NCI-H345 treated with DMSO at 0.1 percent for 48 hours (cell line): ENCODE measurements at regions not wholly inside any gene's neighbourhood (a gene's known extent, or its start where the extent isn't known, plus 50 kb on each side); places are given as distances from the start of the nearest gene placed in this dataset.
"Not testable (repeated sequence)": the region's sequence is repeated elsewhere in the genome, so short reads cannot be mapped to it uniquely, and the experiment has no call there.

ENCODE experiments used
- DNase-seq: peaks from one replicate; lab custom pipeline; 2025; ENCODE audit not compliant: unreplicated experiment; lab: John Stamatoyannopoulos, UW

DNA sequence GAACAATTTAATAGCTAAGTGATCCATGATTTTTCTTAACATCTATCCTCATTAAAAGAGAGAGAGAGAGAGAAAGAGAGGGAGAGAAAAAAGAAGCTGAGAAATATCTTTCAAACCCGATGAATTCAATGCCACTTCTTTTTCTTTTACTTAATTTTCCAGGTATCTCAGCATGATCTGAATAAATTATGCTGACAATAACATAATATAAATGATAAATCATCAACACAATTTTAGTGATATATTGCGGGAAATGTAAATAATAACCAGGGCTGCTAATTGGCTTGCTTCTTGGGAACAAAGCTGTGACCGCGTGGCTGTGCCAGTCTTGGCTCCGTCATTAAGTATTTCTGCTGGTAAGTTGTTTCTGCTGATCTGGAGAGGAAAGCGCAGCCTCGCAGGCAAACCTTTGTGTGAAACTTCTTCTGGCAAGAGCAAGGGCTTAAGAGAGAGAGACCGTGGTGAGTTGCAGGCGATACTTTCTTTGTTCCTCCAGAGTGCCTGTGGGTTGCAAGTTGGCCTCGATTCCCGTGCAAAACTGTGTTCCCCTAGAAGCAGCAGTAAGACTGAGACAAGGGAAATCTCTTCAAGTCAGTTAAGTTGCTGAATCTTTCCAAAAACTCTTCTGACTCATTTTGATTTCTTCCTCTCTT, 489.1 kb upstream of the TSHZ3 start:
- no peak for DNase-seq

DNA sequence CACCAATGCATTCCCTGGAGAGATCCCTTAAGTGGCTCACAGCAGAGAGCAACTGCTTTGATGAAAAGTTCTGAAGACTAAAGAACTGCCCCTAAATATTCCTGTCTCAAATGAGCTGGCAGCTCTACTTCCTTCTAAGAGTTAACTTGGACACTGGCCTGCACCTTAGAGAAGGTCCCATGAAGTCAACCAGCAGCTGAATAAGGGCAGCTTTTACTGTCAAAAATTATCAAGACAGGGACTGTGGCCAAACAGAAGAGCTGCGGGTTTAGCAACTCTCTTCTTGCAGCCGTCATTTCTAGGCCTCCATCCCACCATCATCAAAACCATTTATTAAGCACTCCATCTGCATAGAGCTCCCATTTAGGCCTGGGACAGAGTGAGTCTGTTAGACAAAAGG, 491.1 kb upstream of the TSHZ3 start:
- DNase-seq = no peak

DNA sequence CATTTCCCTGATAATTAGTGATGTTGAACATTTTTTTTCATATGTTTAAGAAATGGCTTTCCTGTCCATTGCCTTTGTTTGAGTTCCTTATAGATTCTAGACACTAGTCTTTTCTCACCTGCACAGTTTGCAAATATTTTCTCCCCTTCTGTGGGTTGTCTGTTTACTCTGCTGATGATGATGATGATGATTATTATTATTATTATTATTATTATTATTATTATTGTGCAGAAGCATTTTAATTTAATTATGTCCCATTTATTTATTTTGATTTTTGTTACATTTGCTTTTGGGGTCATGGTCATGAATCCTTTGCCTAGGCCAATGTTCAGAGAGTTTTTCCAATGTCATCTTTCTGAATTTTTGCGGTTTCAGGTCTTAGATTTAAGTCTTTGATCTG, 492.5 kb upstream of the TSHZ3 start:
- no peak for DNase-seq

DNA sequence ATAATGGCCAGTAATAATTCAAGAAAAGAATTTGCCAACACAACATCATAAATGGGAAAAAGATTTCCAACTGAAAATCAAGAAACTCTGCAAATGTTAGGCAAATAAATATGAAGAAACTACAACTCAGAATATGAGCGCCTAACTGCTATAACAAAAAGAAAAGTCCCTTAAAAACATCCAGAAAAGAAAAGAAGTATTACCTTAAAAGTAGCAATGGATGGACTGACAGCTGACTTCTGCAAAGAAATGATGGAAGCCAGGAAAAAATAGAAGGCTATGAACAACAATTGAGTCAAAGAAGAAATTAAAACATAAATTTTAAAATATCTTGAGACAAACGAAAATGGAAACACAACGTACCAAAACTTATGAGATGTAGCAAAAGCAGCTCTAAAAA, 482.3 kb upstream of the ZNF507 start:
- no peak for DNase-seq

DNA sequence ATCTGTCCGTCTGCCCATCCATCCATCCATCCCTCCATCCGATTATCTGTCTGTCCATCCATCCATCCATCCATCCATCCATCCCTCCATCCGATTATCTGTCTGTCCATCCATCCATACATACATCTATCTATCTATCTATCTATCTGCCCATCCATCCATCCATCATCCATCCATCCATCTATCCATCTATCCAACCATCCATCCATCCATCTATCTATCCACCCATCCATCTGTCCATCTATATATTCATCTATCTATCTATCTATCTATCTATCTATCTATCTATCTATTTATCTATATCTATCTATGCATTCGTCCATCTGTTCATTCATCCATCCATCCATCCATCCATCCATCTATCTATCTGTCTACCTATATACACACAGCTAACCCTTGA, 471.1 kb upstream of the ZNF507 start:
- DNase-seq = no peak

DNA sequence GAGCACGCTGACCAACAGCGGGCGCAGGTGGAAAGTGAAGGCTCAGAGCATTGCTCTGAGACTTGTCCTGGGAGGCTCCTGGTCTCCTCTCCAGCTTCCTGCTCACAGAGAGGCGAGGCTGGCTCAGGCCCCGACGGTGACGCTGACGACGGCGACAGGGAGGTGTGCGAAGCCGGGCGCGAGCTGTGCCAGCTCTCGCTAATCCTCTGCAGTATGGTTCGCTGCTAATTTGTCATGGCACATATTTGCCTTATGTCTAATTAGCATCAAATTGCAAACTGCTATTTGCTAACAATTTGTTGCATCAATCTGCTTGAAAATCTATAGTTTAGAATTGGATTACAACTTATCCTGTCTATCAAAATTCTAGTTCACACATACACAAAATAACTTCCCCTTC, 469.8 kb upstream of the ZNF507 start:
- no peak for DNase-seq

DNA sequence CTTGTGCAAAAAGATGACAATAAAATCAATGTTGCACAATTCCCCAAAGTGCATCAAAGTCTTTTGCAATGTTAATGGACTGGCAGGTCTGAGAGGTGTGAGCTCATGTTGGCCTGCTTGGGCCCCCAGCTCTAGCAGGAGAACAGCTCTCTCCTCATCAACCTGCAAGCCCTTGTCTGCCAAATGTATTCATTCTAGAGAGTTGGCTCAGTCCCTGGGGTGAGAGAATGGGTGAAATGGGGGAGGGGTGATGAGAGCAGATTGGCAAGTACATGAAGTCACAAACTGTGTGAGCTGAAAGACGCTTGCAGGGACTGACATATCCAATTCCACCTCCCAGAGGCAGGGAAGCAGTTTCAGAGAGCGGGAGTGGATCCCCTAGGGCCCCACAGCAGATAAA, 465.1 kb upstream of the ZNF507 start:
- DNase-seq = no peak

DNA sequence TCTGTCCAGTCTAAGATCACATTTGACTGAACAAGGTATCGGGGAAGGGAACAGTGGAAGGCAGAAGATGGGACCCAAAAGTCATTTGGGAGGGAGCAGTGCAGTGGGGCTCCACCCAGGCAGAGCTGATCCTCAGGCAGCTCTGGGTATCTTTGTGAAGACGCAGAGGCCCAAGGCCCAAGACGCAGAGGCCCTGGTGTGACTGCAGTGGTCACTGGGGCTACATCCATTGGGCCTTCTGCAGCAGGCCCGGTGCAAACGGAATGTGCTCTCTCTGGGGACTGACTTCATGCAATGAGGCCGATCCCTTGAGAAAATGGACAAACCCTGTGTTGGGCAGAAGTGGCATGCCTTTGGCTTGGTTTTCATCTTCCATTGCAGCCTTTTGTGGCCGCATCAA, 463.4 kb upstream of the ZNF507 start:
- no peak for DNase-seq

DNA sequence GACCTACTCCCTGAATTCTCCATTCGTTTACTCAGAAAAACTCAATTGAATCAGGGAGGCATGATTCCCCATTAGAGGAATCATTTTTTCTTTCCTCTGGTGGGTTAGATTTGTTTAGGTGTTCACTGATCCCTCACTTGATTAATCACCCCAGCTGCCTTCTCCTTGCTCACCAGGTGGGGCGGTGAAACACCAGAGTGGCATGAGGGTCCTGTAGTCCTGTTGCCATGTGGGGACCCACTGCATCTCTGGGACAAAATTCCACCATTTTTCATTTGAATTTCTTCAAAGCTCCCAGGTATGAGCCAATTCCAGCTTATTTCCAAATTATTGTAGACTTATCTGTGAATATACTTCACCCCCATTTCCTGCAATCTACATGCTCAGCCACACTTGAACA, 462.7 kb upstream of the ZNF507 start:
- no peak for DNase-seq

DNA sequence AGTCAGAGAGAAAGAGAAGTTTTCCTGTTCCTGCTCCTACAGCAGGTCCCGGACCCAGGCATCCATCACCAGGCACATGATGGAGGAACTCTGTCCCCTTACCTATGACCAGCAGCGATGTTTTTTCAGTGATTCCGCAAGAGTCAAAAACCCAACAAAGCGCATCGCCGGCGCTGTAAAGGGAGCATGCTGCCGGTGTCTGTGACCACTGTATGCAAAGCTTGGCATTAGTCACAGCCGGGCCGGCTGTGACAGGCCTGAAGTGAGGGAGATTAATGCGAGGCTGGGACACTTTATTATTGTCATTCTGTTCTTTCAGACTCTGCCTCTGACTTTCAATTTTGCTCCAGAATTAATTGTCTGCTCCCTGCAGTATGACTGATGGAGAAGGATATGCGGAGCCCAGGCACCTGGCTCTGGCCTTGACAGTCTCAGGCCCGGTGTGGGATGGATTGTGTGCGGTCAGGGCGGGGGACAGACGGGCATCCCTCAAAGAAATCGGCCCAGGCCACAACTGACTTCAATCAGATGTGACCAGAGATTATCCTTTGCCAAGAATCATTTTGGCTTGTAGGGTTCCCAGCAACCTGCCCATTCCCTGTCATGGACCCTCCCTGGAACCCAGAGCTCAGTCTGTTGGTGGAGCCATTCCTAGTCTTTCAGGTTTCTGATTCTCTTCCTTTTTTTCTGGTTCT, 462.0 kb upstream of the ZNF507 start:
- no peak for DNase-seq

DNA sequence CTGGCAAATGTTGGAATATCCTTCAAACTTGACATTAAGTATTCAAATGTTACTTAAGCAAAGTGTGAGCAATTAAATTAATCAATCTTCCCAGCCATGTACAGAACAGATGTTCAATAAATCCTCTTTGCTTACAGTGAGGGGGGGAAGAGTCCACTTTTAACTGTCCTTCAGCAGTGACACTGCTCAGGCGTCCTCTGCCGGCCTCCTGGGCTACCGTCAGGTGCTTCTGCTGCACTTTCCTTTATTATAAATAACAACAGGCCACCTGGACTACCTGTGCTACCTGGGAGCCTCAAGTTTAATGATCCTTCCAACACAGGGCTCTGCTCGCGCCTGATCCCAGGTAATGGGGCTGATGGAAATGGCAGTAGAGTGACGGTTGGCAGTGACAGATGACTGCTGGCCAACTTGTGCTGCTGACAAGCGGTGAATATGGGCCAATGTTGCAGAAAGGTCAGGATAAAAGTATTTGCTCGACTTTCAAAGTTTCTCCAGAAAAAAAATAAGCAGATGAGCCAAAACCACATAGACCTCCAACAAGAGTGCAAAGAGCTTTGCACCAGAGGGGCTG, 460.0 kb upstream of the ZNF507 start:
- no peak for DNase-seq

DNA sequence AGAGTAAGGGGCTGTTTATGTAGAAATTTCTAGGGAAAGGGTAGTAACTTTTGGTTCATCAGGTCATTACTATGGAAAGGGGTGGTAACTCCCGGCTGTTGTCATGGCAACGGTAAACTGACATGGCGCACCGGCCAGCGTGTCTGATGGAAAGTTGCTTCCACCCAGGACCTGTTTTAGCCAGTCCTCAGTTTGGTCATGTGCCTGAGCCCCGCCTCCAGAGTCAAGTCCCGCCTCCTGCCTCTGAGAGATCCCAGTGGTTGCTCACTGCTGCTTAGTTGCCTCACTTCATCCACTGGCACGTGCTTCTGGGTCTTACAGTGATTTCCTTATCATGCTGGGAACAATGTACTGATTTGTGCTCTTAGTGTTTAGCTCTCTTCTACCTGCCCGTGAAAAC, 455.2 kb upstream of the ZNF507 start:
- DNase-seq = no peak

DNA sequence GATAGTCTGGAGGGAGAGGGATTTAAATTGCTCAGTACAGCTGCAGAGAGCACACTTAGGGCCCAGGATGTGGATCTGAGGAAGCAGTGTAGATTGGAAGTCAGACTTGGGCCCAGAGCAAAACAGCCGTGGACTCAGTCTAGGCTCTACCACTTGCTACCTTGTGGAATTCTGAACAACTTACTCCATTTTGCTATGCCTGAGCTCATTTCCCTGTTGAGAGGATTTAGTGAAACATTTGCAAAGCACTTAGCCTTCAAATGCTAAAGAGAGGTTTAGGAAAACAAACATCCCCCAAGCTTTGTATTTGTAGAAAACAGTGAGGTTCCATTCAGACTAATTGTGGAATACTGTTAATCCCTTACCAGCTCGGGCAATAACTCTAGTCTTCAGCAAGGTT, 453.4 kb upstream of the ZNF507 start:
- DNase-seq = no peak

DNA sequence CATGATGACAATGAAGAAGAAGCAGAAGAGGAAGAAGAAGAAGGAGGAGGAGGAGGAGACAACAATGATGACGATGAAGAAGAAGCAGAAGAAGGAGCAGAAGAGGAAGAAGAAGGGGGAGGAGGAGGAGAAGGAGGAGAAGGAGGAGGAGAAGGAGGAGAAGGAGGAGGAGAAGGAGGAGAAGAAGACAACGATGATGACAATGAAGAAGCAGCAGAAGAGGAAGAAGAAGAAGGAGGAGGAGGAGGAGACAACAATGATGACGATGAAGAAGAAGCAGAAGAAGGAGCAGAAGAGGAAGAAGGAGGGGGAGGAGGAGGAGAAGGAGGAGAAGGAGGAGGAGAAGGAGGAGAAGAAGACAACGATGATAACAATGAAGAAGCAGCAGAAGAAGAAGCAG, 451.9 kb upstream of the ZNF507 start:
- DNase-seq = not testable (repeated sequence)

DNA sequence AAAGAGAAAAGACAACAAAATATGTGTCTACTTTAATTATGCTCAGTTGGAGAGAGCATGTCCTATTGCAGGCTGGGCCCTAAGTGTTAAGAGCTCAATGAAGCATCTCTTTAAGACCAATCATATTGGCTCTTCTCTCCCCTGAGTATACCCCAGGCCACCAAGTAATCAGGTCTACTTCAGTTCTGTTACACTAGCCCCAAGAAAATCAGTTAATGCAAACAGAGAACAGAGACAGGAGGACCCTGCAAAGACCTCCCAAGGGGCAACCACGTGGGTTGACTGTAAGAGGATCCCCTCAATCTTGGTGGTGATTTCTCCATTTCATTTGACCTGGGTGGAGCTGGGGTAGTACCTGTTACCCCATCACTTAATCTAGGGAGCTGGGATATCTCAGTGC, 451.0 kb upstream of the ZNF507 start:
- no peak for DNase-seq

DNA sequence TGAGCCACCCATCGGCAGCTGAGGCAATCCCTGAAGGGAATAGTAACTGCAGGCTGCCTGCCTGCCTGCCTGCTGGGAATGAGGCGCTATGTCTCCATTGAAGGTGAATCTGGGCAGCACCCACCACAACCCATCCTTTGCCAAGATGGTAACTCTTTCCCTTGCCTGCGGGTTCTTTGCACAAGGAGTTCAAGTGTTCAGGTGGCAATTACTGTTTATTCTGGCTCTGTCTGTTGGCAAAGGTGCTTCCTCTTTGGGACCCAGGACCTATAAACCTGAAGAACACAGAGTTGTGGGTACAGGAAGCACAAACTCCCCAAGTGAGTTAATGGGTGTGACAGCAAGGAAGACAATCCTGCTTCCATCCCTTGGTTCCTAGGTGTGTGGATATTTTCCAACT, 448.1 kb upstream of the ZNF507 start:
- DNase-seq = no peak

DNA sequence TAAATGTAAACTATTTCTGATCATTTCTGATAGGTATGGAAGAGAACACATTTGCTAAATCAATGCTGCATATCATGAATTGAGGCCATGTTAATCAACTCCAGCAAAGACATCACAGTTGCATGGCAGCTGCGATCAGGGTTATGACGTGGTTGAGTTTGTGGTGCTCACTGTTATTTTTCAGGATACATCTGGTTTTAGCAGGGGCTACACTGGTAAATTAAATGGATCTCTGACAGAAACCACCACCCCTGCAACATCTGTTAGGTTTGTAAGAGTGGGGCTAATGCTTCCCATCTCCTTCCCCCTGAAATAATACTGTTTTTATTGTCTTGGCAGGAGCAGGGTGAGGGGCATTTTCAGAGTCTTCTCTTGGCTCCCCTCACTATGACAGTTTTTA, 444.4 kb upstream of the ZNF507 start:
- DNase-seq = no peak

DNA sequence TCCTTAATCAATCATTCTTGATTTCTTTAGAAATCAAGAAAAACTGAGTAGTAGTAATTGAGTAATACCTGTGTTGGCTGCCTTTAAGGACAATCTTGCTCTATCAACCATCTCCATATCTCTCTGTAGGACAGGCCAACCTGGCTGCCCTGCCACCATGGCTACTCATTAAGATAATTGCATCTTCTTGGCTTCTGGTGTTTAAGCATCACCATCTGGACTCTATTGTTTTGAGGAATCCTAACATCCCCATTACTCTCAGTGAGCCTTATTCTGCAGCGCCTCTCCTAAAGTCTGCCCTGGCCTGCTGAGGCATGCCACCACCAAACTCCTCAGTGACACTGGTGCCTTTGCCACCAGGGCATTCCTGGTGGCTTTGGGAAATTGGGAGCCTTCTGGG, 442.6 kb upstream of the ZNF507 start:
- DNase-seq = no peak

DNA sequence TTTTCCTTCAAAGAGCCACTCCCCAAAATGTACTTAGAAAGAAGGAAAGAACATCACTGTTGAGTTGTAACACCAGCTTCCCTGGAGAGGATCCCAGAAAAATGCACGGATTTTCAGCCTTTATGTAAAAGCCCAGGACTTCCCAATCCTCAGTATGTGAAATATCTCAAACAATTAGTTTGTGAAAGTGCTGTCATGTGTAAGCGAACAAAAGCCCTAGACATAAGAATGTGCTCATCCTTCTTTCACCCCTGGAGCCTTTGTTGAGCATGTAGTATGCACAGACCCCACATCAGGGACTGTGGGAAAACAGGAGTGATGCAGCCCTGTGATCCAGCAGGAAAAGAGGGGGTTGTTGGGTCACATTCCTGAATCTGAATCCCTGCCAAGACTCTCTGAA, 441.4 kb upstream of the ZNF507 start:
- DNase-seq = no peak

DNA sequence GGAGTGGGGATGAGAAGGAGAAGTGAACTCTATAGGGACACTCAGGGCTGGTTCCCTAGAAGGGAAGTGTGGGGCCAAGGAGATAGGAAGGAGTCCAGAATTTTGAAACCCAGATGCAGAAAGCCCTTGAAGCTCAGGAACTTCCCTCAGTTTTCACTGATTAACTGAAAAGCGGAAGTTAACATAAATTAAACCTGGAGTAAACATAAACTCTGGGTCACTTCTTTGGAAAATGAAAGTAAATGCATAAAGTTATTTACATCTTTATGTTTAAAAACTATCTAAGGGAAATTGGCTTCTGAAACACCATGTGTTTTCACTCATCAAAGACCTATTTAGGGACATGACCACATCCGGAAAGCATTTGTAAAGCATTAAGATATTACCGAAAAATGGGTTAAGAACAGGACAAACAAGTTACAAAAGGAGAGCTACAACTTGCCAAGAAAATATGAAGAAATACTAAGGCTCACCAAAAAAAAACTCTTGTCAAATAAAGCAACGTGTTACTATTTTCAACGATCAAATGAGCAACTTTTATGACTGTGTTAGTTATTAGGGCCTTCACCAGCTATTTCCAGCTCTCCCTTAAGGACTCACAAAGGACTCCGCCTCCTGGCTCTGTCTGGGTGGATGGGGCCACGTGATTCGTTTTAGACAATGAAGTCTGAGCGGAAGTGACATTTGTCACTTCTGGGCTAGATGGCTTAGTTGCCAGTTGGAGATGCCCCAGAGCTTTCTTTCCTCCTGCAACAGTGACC, 439.1 kb upstream of the ZNF507 start:
- DNase-seq = no peak

DNA sequence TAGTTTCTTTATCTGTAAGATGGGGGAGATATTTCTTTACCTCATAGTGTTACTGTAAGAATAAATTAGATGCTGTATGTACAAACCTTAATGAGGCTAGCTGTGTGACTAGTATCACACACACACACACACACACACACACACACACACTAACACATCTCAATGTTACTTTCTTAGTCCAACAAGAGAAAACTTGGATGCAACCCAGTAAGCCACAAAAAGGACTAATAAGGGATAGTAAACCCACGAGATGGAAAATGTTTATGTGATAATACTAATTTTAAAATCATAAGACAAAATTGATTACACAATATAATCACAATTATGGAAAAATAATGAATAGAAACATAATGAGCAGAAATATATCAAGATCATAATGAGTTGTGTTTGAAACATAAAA, 437.7 kb upstream of the ZNF507 start:
- DNase-seq = no peak

DNA sequence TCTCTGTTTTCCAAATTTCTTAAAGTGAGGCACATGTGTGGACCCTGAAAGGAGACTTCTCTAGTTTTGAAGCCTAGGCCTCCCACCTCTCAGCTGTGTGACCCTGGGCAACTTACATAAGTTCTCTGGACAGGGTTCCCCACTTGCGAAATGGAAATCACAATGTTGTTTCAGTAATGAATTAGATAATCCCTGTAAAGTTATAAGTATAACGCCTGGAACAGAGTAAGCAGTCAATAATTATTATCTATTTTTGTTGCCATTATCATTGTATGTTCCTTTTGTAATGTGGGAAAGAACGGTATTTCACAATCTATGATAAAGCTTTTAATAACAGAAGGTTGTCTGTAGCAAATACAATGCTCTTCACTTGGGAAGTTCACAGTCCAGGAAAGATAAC, 437.3 kb upstream of the ZNF507 start:
- DNase-seq = no peak
